ENCODE measurements at regions not wholly inside any gene's neighbourhood (a gene's known extent, or its start where the extent isn't known, plus 50 kb on each side); places are given as distances from the start of the nearest gene placed in this dataset.

- intact Hi-C loops (cut with micrococcal nuclease; ENCODE audit: unreplicated experiment): no loop called here
- TF ChIP-seq CTCF (IDR thresholded peaks at IDR 0.05; ENCODE audit: unreplicated experiment): no peak
- no peak for DNase-seq
- H3K27ac Mint-ChIP-seq (ENCODE audit: unreplicated experiment): no peak overlapping the region
- no peak overlapping the region for H3K4me3 Mint-ChIP-seq (ENCODE audit: low read depth, unreplicated experiment)
- H3K36me3 Mint-ChIP-seq (ENCODE audit: insufficient read depth, unreplicated experiment): no peaks in the 10 kb centered on the region
- BruUV-seq (replicated peaks): no TSS peak
- H3K9me3 Mint-ChIP-seq (ENCODE audit: low read depth, unreplicated experiment): no peaks in the 10 kb centered on the region
- peaks cover 5% of the 10 kb centered on the region for H3K27me3 Mint-ChIP-seq (ENCODE audit: unreplicated experiment)
- CTCF ChIA-PET: no interaction called here
- no peaks in the 10 kb centered on the region for H3K4me1 Mint-ChIP-seq (ENCODE audit: low read depth, unreplicated experiment)
These were observed 196.0 kb downstream of the NSUN3 start for GRCh38 chr3:94258851-94259250.

GRCh38 chr3:94259291-94259690, 196.4 kb downstream of the NSUN3 start:
- Mint-ChIP-seq H3K27ac (ENCODE audit: unreplicated experiment) (no peak overlapping the region), H3K36me3 (ENCODE audit: insufficient read depth, unreplicated experiment) (no peaks in the 10 kb centered on the region), H3K4me3 (ENCODE audit: low read depth, unreplicated experiment) (no peak overlapping the region), H3K4me1 (ENCODE audit: low read depth, unreplicated experiment) (no peaks in the 10 kb centered on the region), H3K27me3 (ENCODE audit: unreplicated experiment) (peaks cover 9% of the 10 kb centered on the region), H3K9me3 (ENCODE audit: low read depth, unreplicated experiment) (no peaks in the 10 kb centered on the region)
- CTCF ChIA-PET: no interaction called here
- TF ChIP-seq CTCF (IDR thresholded peaks at IDR 0.05; ENCODE audit: unreplicated experiment): no peak
- no peak for DNase-seq
- intact Hi-C loops (cut with micrococcal nuclease; ENCODE audit: unreplicated experiment): no loop called here
- no TSS peak for BruUV-seq (replicated peaks)

- H3K4me3 Mint-ChIP-seq (ENCODE audit: low read depth, unreplicated experiment): no peak overlapping the region
- CTCF ChIA-PET: interaction anchor here (0.7 kb wide), 1 partner anchor 325 kb away, joined by 3 read pairs; no protein-coding TSS in a partner anchor
- BruUV-seq (replicated peaks): no TSS peak
- no peaks in the 10 kb centered on the region for H3K36me3 Mint-ChIP-seq (ENCODE audit: insufficient read depth, unreplicated experiment)
- TF ChIP-seq CTCF (IDR thresholded peaks at IDR 0.05; ENCODE audit: unreplicated experiment): no peak
- intact Hi-C loops (cut with micrococcal nuclease; ENCODE audit: unreplicated experiment): no loop called here
- no peaks in the 10 kb centered on the region for H3K9me3 Mint-ChIP-seq (ENCODE audit: low read depth, unreplicated experiment)
- no peak overlapping the region for H3K27ac Mint-ChIP-seq (ENCODE audit: unreplicated experiment)
- no peak for DNase-seq
- H3K27me3 Mint-ChIP-seq (ENCODE audit: unreplicated experiment): no peaks in the 10 kb centered on the region
- H3K4me1 Mint-ChIP-seq (ENCODE audit: low read depth, unreplicated experiment): no peaks in the 10 kb centered on the region
These were observed 206.9 kb downstream of the NSUN3 start for GRCh38 chr3:94269763-94270162.

GRCh38 chr3:94272016-94272415, 209.2 kb downstream of the NSUN3 start:
- Mint-ChIP-seq H3K4me3 (ENCODE audit: low read depth, unreplicated experiment) (no peak overlapping the region), H3K9me3 (ENCODE audit: low read depth, unreplicated experiment) (no peaks in the 10 kb centered on the region), H3K4me1 (ENCODE audit: low read depth, unreplicated experiment) (no peaks in the 10 kb centered on the region), H3K27ac (ENCODE audit: unreplicated experiment) (no peak overlapping the region), H3K27me3 (ENCODE audit: unreplicated experiment) (no peaks in the 10 kb centered on the region), H3K36me3 (ENCODE audit: insufficient read depth, unreplicated experiment) (no peaks in the 10 kb centered on the region)
- TF ChIP-seq CTCF (IDR thresholded peaks at IDR 0.05; ENCODE audit: unreplicated experiment): no peak
- intact Hi-C loops (cut with micrococcal nuclease; ENCODE audit: unreplicated experiment): no loop called here
- BruUV-seq (replicated peaks): no TSS peak
- no peak for DNase-seq
- CTCF ChIA-PET: no interaction called here

- no peak overlapping the region for H3K27ac Mint-ChIP-seq (ENCODE audit: unreplicated experiment)
- H3K9me3 Mint-ChIP-seq (ENCODE audit: low read depth, unreplicated experiment): no peaks in the 10 kb centered on the region
- no peak overlapping the region for H3K4me3 Mint-ChIP-seq (ENCODE audit: low read depth, unreplicated experiment)
- H3K4me1 Mint-ChIP-seq (ENCODE audit: low read depth, unreplicated experiment): no peaks in the 10 kb centered on the region
- BruUV-seq (replicated peaks): no TSS peak
- no peak for TF ChIP-seq CTCF (IDR thresholded peaks at IDR 0.05; ENCODE audit: unreplicated experiment)
- no peaks in the 10 kb centered on the region for H3K27me3 Mint-ChIP-seq (ENCODE audit: unreplicated experiment)
- CTCF ChIA-PET: no interaction called here
- no peak for DNase-seq
- intact Hi-C loops (cut with micrococcal nuclease; ENCODE audit: unreplicated experiment): no loop called here
- no peaks in the 10 kb centered on the region for H3K36me3 Mint-ChIP-seq (ENCODE audit: insufficient read depth, unreplicated experiment)
These were observed 218.1 kb downstream of the NSUN3 start for GRCh38 chr3:94280958-94281357.
